ENCODE measurements at regions not wholly inside any gene's neighbourhood (a gene's known extent, or its start where the extent isn't known, plus 50 kb on each side); places are given as distances from the start of the nearest gene placed in this dataset.

- H3K79me1 ChIP-seq (ENCODE audit: low read depth, low read length), result no peaks in the 10 kb centered on the region
- H3K27me3 ChIP-seq (ENCODE audit: control insufficient read depth in 3 of 3, insufficient read depth in 3 of 3, low read depth in 1 of 3, low read length in 3 of 3), result no peaks in the 10 kb centered on the region
- no peak overlapping the region for H2BK15ac ChIP-seq (ENCODE audit: low read length)
- H3K27ac ChIP-seq (replicated peaks; ENCODE audit: low read length), result no peak overlapping the region
- H3K18ac ChIP-seq (ENCODE audit: low read length), result no peak overlapping the region
- no peak overlapping the region for H3K4me3 ChIP-seq (ENCODE audit: low read length in 2 of 2)
- no peak overlapping the region for H2AFZ ChIP-seq (ENCODE audit: low read length)
- no CpG with 5 or more reads among the region's 4 CpGs for WGBS, 2 donors (ENCODE audit: extremely low coverage in 2 of 2, insufficient read length in 2 of 2, insufficient replicate concordance in 1 of 2)
- no peak overlapping the region for H3K4me2 ChIP-seq (ENCODE audit: insufficient read depth, low read length, poor library complexity, severe bottlenecking)
- H2AK5ac ChIP-seq (ENCODE audit: low read depth, low read length), result no peak overlapping the region
- H3K36me3 ChIP-seq (replicated peaks in 1 of 2; ENCODE audit: control insufficient read depth in 2 of 2, insufficient read depth in 2 of 2, low read length in 2 of 2), result no peaks in the 10 kb centered on the region
- no peak overlapping the region for H3K4ac ChIP-seq (ENCODE audit: low read length)
- H3K23ac ChIP-seq (ENCODE audit: low read depth, low read length, poor library complexity), result no peak overlapping the region
- H2BK12ac ChIP-seq (ENCODE audit: low read length), result no peak overlapping the region
- no peak overlapping the region for H3K9ac ChIP-seq (ENCODE audit: low read depth, low read length, poor library complexity)
- H4K91ac ChIP-seq (ENCODE audit: low read depth, low read length, poor library complexity), result no peak overlapping the region
- no peak overlapping the region for H2BK120ac ChIP-seq (ENCODE audit: low read depth, low read length)
- H3K9me3 ChIP-seq (replicated peaks in 1 of 2; ENCODE audit: control insufficient read depth in 2 of 2, insufficient read depth in 1 of 2, low read depth in 1 of 2, low read length in 2 of 2), result no peaks in the 10 kb centered on the region
- no peak for DNase-seq (ENCODE audit: low spot score)
- no peak overlapping the region for H3K14ac ChIP-seq (ENCODE audit: low read length)
- no peak overlapping the region for H2BK5ac ChIP-seq (ENCODE audit: low read length)
- H4K8ac ChIP-seq (ENCODE audit: low read depth, low read length), result no peak overlapping the region
- H3K4me1 ChIP-seq (ENCODE audit: control insufficient read depth in 2 of 2, insufficient read depth in 1 of 2, low read depth in 1 of 2, low read length in 2 of 2), result peaks cover 4 to 12% of the 10 kb centered on the region in 2 donors
Observed at GRCh38 chr2:217244815-217245214, 385.0 kb upstream of the TNP1 start.

GRCh38 chr2:217242947-217243346 lies 383.1 kb upstream of the TNP1 start:
- Histone ChIP-seq H4K8ac (ENCODE audit: low read depth, low read length) (no peak overlapping the region), H4K91ac (ENCODE audit: low read depth, low read length, poor library complexity) (no peak overlapping the region), H2BK15ac (ENCODE audit: low read length) (no peak overlapping the region), H2BK12ac (ENCODE audit: low read length) (no peak overlapping the region), H3K14ac (ENCODE audit: low read length) (no peak overlapping the region), H3K18ac (ENCODE audit: low read length) (no peak overlapping the region), H3K27ac (replicated peaks; ENCODE audit: low read length) (no peak overlapping the region), H3K4me2 (ENCODE audit: insufficient read depth, low read length, poor library complexity, severe bottlenecking) (no peak overlapping the region), H3K9ac (ENCODE audit: low read depth, low read length, poor library complexity) (no peak overlapping the region), H2AFZ (ENCODE audit: low read length) (no peak overlapping the region), H3K4ac (ENCODE audit: low read length) (no peak overlapping the region), H3K79me1 (ENCODE audit: low read depth, low read length) (no peaks in the 10 kb centered on the region), H3K36me3 (replicated peaks in 1 of 2; ENCODE audit: control insufficient read depth in 2 of 2, insufficient read depth in 2 of 2, low read length in 2 of 2) (no peaks in the 10 kb centered on the region), H3K27me3 (ENCODE audit: control insufficient read depth in 3 of 3, insufficient read depth in 3 of 3, low read depth in 1 of 3, low read length in 3 of 3) (no peaks in the 10 kb centered on the region), H2AK5ac (ENCODE audit: low read depth, low read length) (no peak overlapping the region), H3K23ac (ENCODE audit: low read depth, low read length, poor library complexity) (no peak overlapping the region), H3K9me3 (replicated peaks in 1 of 2; ENCODE audit: control insufficient read depth in 2 of 2, insufficient read depth in 1 of 2, low read depth in 1 of 2, low read length in 2 of 2) (no peaks in the 10 kb centered on the region), H3K4me3 (ENCODE audit: low read length in 2 of 2) (no peak overlapping the region), H3K4me1 (ENCODE audit: control insufficient read depth in 2 of 2, insufficient read depth in 1 of 2, low read depth in 1 of 2, low read length in 2 of 2) (no peaks in the 10 kb centered on the region), H2BK5ac (ENCODE audit: low read length) (no peak overlapping the region), H2BK120ac (ENCODE audit: low read depth, low read length) (no peak overlapping the region)
- no peak for DNase-seq (ENCODE audit: low spot score)
- WGBS, 2 donors (ENCODE audit: extremely low coverage in 2 of 2, insufficient read length in 2 of 2, insufficient replicate concordance in 1 of 2), result no CpG with 5 or more reads among the region's 3 CpGs

- Histone ChIP-seq H3K4ac (ENCODE audit: low read length) (no peak overlapping the region), H3K23ac (ENCODE audit: low read depth, low read length, poor library complexity) (no peak overlapping the region), H3K27ac (replicated peaks; ENCODE audit: low read length) (no peak overlapping the region), H3K27me3 (ENCODE audit: control insufficient read depth in 3 of 3, insufficient read depth in 3 of 3, low read depth in 1 of 3, low read length in 3 of 3) (no peaks in the 10 kb centered on the region), H3K9me3 (replicated peaks in 1 of 2; ENCODE audit: control insufficient read depth in 2 of 2, insufficient read depth in 1 of 2, low read depth in 1 of 2, low read length in 2 of 2) (no peaks in the 10 kb centered on the region), H4K91ac (ENCODE audit: low read depth, low read length, poor library complexity) (no peak overlapping the region), H2AFZ (ENCODE audit: low read length) (peak overlapping the region; percentile 13), H3K9ac (ENCODE audit: low read depth, low read length, poor library complexity) (no peak overlapping the region), H2AK5ac (ENCODE audit: low read depth, low read length) (no peak overlapping the region), H3K4me3 (ENCODE audit: low read length in 2 of 2) (no peak overlapping the region), H3K4me1 (ENCODE audit: control insufficient read depth in 2 of 2, insufficient read depth in 1 of 2, low read depth in 1 of 2, low read length in 2 of 2) (peaks cover 0 to 1% of the 10 kb centered on the region in 2 donors), H3K79me1 (ENCODE audit: low read depth, low read length) (no peaks in the 10 kb centered on the region), H3K14ac (ENCODE audit: low read length) (no peak overlapping the region), H4K8ac (ENCODE audit: low read depth, low read length) (no peak overlapping the region), H3K18ac (ENCODE audit: low read length) (no peak overlapping the region), H2BK12ac (ENCODE audit: low read length) (no peak overlapping the region), H2BK120ac (ENCODE audit: low read depth, low read length) (no peak overlapping the region), H2BK15ac (ENCODE audit: low read length) (no peak overlapping the region), H2BK5ac (ENCODE audit: low read length) (no peak overlapping the region), H3K36me3 (replicated peaks in 1 of 2; ENCODE audit: control insufficient read depth in 2 of 2, insufficient read depth in 2 of 2, low read length in 2 of 2) (no peaks in the 10 kb centered on the region), H3K4me2 (ENCODE audit: insufficient read depth, low read length, poor library complexity, severe bottlenecking) (no peak overlapping the region)
- no CpG with 5 or more reads among the region's 3 CpGs for WGBS, 2 donors (ENCODE audit: extremely low coverage in 2 of 2, insufficient read length in 2 of 2, insufficient replicate concordance in 1 of 2)
- DNase-seq (ENCODE audit: low spot score), result no peak
Observed at GRCh38 chr2:217231724-217232123, 371.9 kb upstream of the TNP1 start.

GRCh38 chr2:217231212-217231611 lies 371.3 kb upstream of the TNP1 start:
- Histone ChIP-seq H2BK15ac (ENCODE audit: low read length) (no peak overlapping the region), H3K4me1 (ENCODE audit: control insufficient read depth in 2 of 2, insufficient read depth in 1 of 2, low read depth in 1 of 2, low read length in 2 of 2) (peaks cover 0 to 1% of the 10 kb centered on the region in 2 donors), H3K18ac (ENCODE audit: low read length) (no peak overlapping the region), H3K4me3 (ENCODE audit: low read length in 2 of 2) (no peak overlapping the region), H3K4ac (ENCODE audit: low read length) (no peak overlapping the region), H4K91ac (ENCODE audit: low read depth, low read length, poor library complexity) (no peak overlapping the region), H3K4me2 (ENCODE audit: insufficient read depth, low read length, poor library complexity, severe bottlenecking) (no peak overlapping the region), H2BK5ac (ENCODE audit: low read length) (no peak overlapping the region), H2AFZ (ENCODE audit: low read length) (no peak overlapping the region), H2BK12ac (ENCODE audit: low read length) (no peak overlapping the region), H3K27ac (replicated peaks; ENCODE audit: low read length) (no peak overlapping the region), H3K9me3 (replicated peaks in 1 of 2; ENCODE audit: control insufficient read depth in 2 of 2, insufficient read depth in 1 of 2, low read depth in 1 of 2, low read length in 2 of 2) (no peaks in the 10 kb centered on the region), H3K23ac (ENCODE audit: low read depth, low read length, poor library complexity) (no peak overlapping the region), H3K9ac (ENCODE audit: low read depth, low read length, poor library complexity) (no peak overlapping the region), H4K8ac (ENCODE audit: low read depth, low read length) (no peak overlapping the region), H3K79me1 (ENCODE audit: low read depth, low read length) (no peaks in the 10 kb centered on the region), H3K36me3 (replicated peaks in 1 of 2; ENCODE audit: control insufficient read depth in 2 of 2, insufficient read depth in 2 of 2, low read length in 2 of 2) (no peaks in the 10 kb centered on the region), H2BK120ac (ENCODE audit: low read depth, low read length) (no peak overlapping the region), H2AK5ac (ENCODE audit: low read depth, low read length) (no peak overlapping the region), H3K14ac (ENCODE audit: low read length) (no peak overlapping the region), H3K27me3 (ENCODE audit: control insufficient read depth in 3 of 3, insufficient read depth in 3 of 3, low read depth in 1 of 3, low read length in 3 of 3) (no peaks in the 10 kb centered on the region)
- WGBS, 2 donors (ENCODE audit: extremely low coverage in 2 of 2, insufficient read length in 2 of 2, insufficient replicate concordance in 1 of 2), result no CpG with 5 or more reads among the region's 1 CpG
- no peak for DNase-seq (ENCODE audit: low spot score)

Data from neuronal stem cell (in vitro differentiated cells).